Mesendoderm (in vitro differentiated cells): ENCODE measurements at regions not wholly inside any gene's neighbourhood (a gene's known extent, or its start where the extent isn't known, plus 50 kb on each side); places are given as distances from the start of the nearest gene placed in this dataset.

Experiments used
- DNase-seq: peaks from one replicate; pipeline ENCODE4 v3.0.0; 2013
- H2AK5ac ChIP-seq: 2 replicates; pipeline ENCODE4 v1.6.1; 2013; ENCODE audit warnings: low read length, inconsistent platforms
- H2BK120ac ChIP-seq: 2 replicates; pipeline ENCODE4 v1.6.1; 2013; ENCODE audit warnings: low read depth, mild to moderate bottlenecking, low read length, moderate library complexity, mixed read lengths
- H2BK15ac ChIP-seq: replicated peaks from 2 replicates; pipeline ENCODE4 v1.6.1; 2013; ENCODE audit warnings: low read depth, mild to moderate bottlenecking, moderate library complexity
- H2BK5ac ChIP-seq: 2 replicates; pipeline ENCODE4 v1.6.1; 2013; ENCODE audit warnings: low read length, inconsistent platforms
- H3K18ac ChIP-seq: 2 replicates; pipeline ENCODE4 v1.6.1; 2013; ENCODE audit warnings: mild to moderate bottlenecking, low read length, mixed read lengths
- H3K23ac ChIP-seq: one replicate; pipeline ENCODE4 v1.6.1; 2013; ENCODE audit warnings: low read length
- H3K27ac ChIP-seq: 2 replicates; pipeline ENCODE4 v1.5.1; 2013; ENCODE audit warnings: low read depth, mild to moderate bottlenecking, inconsistent platforms, low read length, moderate library complexity
- H3K27me3 ChIP-seq: 2 replicates; pipeline ENCODE4 v1.6.1; 2013; ENCODE audit warnings: low read length, control low read depth, mild to moderate bottlenecking, inconsistent platforms; ENCODE audit not compliant: insufficient read depth, poor library complexity
- H3K36me3 ChIP-seq: 2 replicates; pipeline ENCODE4 v1.6.1; 2013; ENCODE audit warnings: low read length, inconsistent platforms; ENCODE audit not compliant: control insufficient read depth, insufficient read depth
- H3K4ac ChIP-seq: one replicate; pipeline ENCODE4 v1.6.1; 2013; ENCODE audit warnings: low read depth, mild to moderate bottlenecking, low read length, moderate library complexity
- H3K4me1 ChIP-seq: 2 replicates; pipeline ENCODE4 v1.6.1; 2013; ENCODE audit warnings: low read depth, low read length, inconsistent platforms; ENCODE audit not compliant: control insufficient read depth
- H3K4me2 ChIP-seq: 2 replicates; pipeline ENCODE4 v1.6.1; 2013; ENCODE audit warnings: low read length
- H3K4me3 ChIP-seq: 2 replicates; pipeline ENCODE4 v1.5.1; 2013; ENCODE audit warnings: mild to moderate bottlenecking, low read length
- H3K56ac ChIP-seq: one replicate; pipeline ENCODE4 v1.6.1; 2013; ENCODE audit warnings: low read length
- H3K79me1 ChIP-seq: 2 replicates; pipeline ENCODE4 v1.6.1; 2013; ENCODE audit warnings: low read length, inconsistent platforms
- H3K79me2 ChIP-seq: 2 replicates; pipeline ENCODE4 v1.6.1; 2013; ENCODE audit warnings: mild to moderate bottlenecking, low read length; ENCODE audit not compliant: control insufficient read depth, insufficient read depth
- H3K9ac ChIP-seq: 2 replicates; pipeline ENCODE4 v1.6.1; 2013; ENCODE audit warnings: low read length, inconsistent platforms
- H4K5ac ChIP-seq: one replicate; pipeline ENCODE4 v1.6.1; 2013; ENCODE audit warnings: low read length
- H4K8ac ChIP-seq: one replicate; pipeline ENCODE4 v1.6.1; 2013; ENCODE audit warnings: low read depth, mild to moderate bottlenecking, control low read depth, low read length, moderate library complexity
- WGBS: extraction: QIAGEN DNeasy Blood & Tissue Kit; methylation state at CpG from one replicate; pipeline ENCODE4 v1.1.7; 2013; ENCODE audit warnings: low lambda C conversion rate, missing lambda C conversion rate; ENCODE audit not compliant: insufficient coverage; ENCODE audit errors: extremely low coverage; 5-methylcytosine and 5-hydroxymethylcytosine counted together

GRCh38 chr6:20331042-20331441, 70.6 kb upstream of the E2F3 start:
- H3K9ac ChIP-seq, result no peak overlapping the region
- no peak overlapping the region for H2BK5ac ChIP-seq
- H3K4ac ChIP-seq, result no peak overlapping the region
- no peaks in the 10 kb centered on the region for H3K27me3 ChIP-seq
- DNase-seq, result no peak
- no peaks in the 10 kb centered on the region for H3K79me2 ChIP-seq
- H4K5ac ChIP-seq, result no peak overlapping the region
- H2BK15ac ChIP-seq, result no peak overlapping the region
- H3K27ac ChIP-seq, result no peak overlapping the region
- no peak overlapping the region for H4K8ac ChIP-seq
- no peak overlapping the region for H3K4me3 ChIP-seq
- H2AK5ac ChIP-seq, result no peak overlapping the region
- no CpG with 5 or more reads among the region's 3 CpGs for WGBS
- no peak overlapping the region for H3K56ac ChIP-seq
- no peaks in the 10 kb centered on the region for H3K79me1 ChIP-seq
- no peaks in the 10 kb centered on the region for H3K36me3 ChIP-seq
- no peak overlapping the region for H3K4me2 ChIP-seq
- no peak overlapping the region for H3K23ac ChIP-seq
- H3K4me1 ChIP-seq, result peaks cover 4% of the 10 kb centered on the region
- H3K18ac ChIP-seq, result no peak overlapping the region
- no peak overlapping the region for H2BK120ac ChIP-seq

GRCh38 chr6:20331625-20332024, 70.1 kb upstream of the E2F3 start:
- Histone ChIP-seq H2BK15ac (no peak overlapping the region), H3K4me3 (no peak overlapping the region), H3K4me1 (peaks cover 4% of the 10 kb centered on the region), H2AK5ac (no peak overlapping the region), H3K4me2 (no peak overlapping the region), H2BK120ac (no peak overlapping the region), H3K56ac (no peak overlapping the region), H3K79me2 (no peaks in the 10 kb centered on the region), H3K36me3 (no peaks in the 10 kb centered on the region), H3K23ac (no peak overlapping the region), H3K27ac (no peak overlapping the region), H3K4ac (no peak overlapping the region), H4K5ac (no peak overlapping the region), H3K9ac (no peak overlapping the region), H3K18ac (no peak overlapping the region), H4K8ac (no peak overlapping the region), H3K79me1 (no peaks in the 10 kb centered on the region), H3K27me3 (no peaks in the 10 kb centered on the region), H2BK5ac (no peak overlapping the region)
- DNase-seq, result no peak
- WGBS, result no CpG with 5 or more reads among the region's 5 CpGs

DNA sequence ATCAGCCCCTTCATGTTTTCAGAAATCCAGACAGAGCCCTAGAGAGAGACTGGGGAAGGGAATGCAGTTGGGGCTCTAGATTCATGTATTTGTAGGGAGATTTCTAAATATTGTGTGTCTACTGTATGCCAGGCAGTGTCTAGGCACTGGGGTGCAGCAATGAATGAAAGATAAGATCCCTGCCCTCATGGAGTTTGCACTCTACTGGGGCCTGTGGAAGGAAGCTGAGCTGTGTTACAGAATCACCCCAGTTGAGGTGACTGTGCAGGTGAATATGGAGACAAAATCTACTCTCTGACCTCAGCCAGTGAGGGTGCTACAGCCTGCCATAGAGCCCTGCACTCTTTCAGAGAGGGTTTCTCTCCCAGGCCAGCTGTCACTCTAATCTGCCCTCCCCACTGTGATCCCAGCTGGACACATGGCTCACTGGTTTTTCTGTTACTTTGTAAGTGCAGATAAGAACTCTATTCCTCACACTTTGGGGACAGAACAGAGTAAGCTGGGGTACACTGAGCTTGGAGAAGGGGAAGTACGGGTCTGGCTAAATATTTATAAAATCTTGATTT, 69.2 kb upstream of the E2F3 start:
- WGBS, result no CpG with 5 or more reads among the region's 1 CpG
- Histone ChIP-seq H3K36me3 (no peaks in the 10 kb centered on the region), H3K79me1 (no peaks in the 10 kb centered on the region), H2BK120ac (no peak overlapping the region), H2AK5ac (no peak overlapping the region), H3K27ac (no peak overlapping the region), H3K9ac (no peak overlapping the region), H3K4me3 (no peak overlapping the region), H3K18ac (no peak overlapping the region), H3K4ac (no peak overlapping the region), H3K56ac (no peak overlapping the region), H4K5ac (no peak overlapping the region), H3K4me2 (no peak overlapping the region), H2BK15ac (no peak overlapping the region), H2BK5ac (no peak overlapping the region), H3K23ac (no peak overlapping the region), H3K79me2 (no peaks in the 10 kb centered on the region), H3K27me3 (no peaks in the 10 kb centered on the region), H4K8ac (no peak overlapping the region), H3K4me1 (peaks cover 4% of the 10 kb centered on the region)
- DNase-seq, result peak; percentile 78

- Histone ChIP-seq H3K36me3 (no peaks in the 10 kb centered on the region), H3K27ac (no peak overlapping the region), H2BK15ac (no peak overlapping the region), H3K4me1 (peaks cover 2% of the 10 kb centered on the region), H4K8ac (no peak overlapping the region), H3K56ac (no peak overlapping the region), H3K79me2 (no peaks in the 10 kb centered on the region), H3K27me3 (no peaks in the 10 kb centered on the region), H3K4ac (no peak overlapping the region), H3K79me1 (no peaks in the 10 kb centered on the region), H2BK5ac (no peak overlapping the region), H3K9ac (no peak overlapping the region), H3K4me2 (no peak overlapping the region), H3K4me3 (no peak overlapping the region), H2BK120ac (no peak overlapping the region), H3K23ac (no peak overlapping the region), H4K5ac (no peak overlapping the region), H2AK5ac (no peak overlapping the region), H3K18ac (no peak overlapping the region)
- no CpG with 5 or more reads among the region's 9 CpGs for WGBS
- DNase-seq, result no peak
Measured at GRCh38 chr6:20333721-20334269, 67.9 kb upstream of the E2F3 start.

- H3K4ac ChIP-seq, result no peak overlapping the region
- H4K8ac ChIP-seq, result no peak overlapping the region
- no peak overlapping the region for H3K4me3 ChIP-seq
- H3K79me1 ChIP-seq, result no peaks in the 10 kb centered on the region
- peak; percentile 54 for DNase-seq
- H3K4me2 ChIP-seq, result no peak overlapping the region
- no peak overlapping the region for H3K23ac ChIP-seq
- no peaks in the 10 kb centered on the region for H3K79me2 ChIP-seq
- no peak overlapping the region for H3K18ac ChIP-seq
- WGBS, result no CpG with 5 or more reads among the region's 8 CpGs
- H2BK120ac ChIP-seq, result no peak overlapping the region
- no peak overlapping the region for H3K9ac ChIP-seq
- no peaks in the 10 kb centered on the region for H3K27me3 ChIP-seq
- H2AK5ac ChIP-seq, result no peak overlapping the region
- no peak overlapping the region for H3K27ac ChIP-seq
- H2BK15ac ChIP-seq, result no peak overlapping the region
- no peaks in the 10 kb centered on the region for H3K36me3 ChIP-seq
- peaks cover 2% of the 10 kb centered on the region for H3K4me1 ChIP-seq
- H3K56ac ChIP-seq, result no peak overlapping the region
- no peak overlapping the region for H4K5ac ChIP-seq
- H2BK5ac ChIP-seq, result no peak overlapping the region
Measured at GRCh38 chr6:20334334-20334733, 67.3 kb upstream of the E2F3 start.

- no CpG with 5 or more reads among the region's 1 CpG for WGBS
- H3K23ac ChIP-seq, result no peak overlapping the region
- no peak overlapping the region for H2BK15ac ChIP-seq
- H3K4me3 ChIP-seq, result no peak overlapping the region
- no peak overlapping the region for H4K8ac ChIP-seq
- no peak overlapping the region for H3K18ac ChIP-seq
- no peaks in the 10 kb centered on the region for H3K27me3 ChIP-seq
- no peak overlapping the region for H3K9ac ChIP-seq
- no peak overlapping the region for H2AK5ac ChIP-seq
- H3K4me1 ChIP-seq, result peaks cover 2% of the 10 kb centered on the region
- no peak overlapping the region for H2BK120ac ChIP-seq
- H3K4ac ChIP-seq, result no peak overlapping the region
- no peak overlapping the region for H3K56ac ChIP-seq
- H3K36me3 ChIP-seq, result no peaks in the 10 kb centered on the region
- no peak overlapping the region for H3K4me2 ChIP-seq
- H2BK5ac ChIP-seq, result no peak overlapping the region
- no peak overlapping the region for H3K27ac ChIP-seq
- H3K79me1 ChIP-seq, result no peaks in the 10 kb centered on the region
- no peak for DNase-seq
- no peaks in the 10 kb centered on the region for H3K79me2 ChIP-seq
- H4K5ac ChIP-seq, result no peak overlapping the region
Measured at GRCh38 chr6:20334962-20335361, 66.7 kb upstream of the E2F3 start.
